Fibroblast of villous mesenchyme (primary cell): ENCODE measurements at regions not wholly inside any gene's neighbourhood (a gene's known extent, or its start where the extent isn't known, plus 50 kb on each side); places are given as distances from the start of the nearest gene placed in this dataset.
A peak's percentile ranks its signal among the peaks of the same experiment; 100 is the strongest.

ENCODE experiments used
- DNase-seq: peaks from one replicate; pipeline ENCODE4 v3.0.0-alpha.2; 2010; ENCODE audit warnings: low read depth
- H3K4me3 ChIP-seq: 2 replicates; pipeline ENCODE4 v1.5.1; 2011; ENCODE audit warnings: low read depth, mild to moderate bottlenecking, low read length
- CTCF ChIP-seq: IDR thresholded peaks from 2 replicates; pipeline ENCODE4 v1.5.1; 2012; ENCODE audit warnings: low read depth, mild to moderate bottlenecking, low read length; ENCODE audit not compliant: insufficient read depth

GRCh38 chr2:107589079-107589491 is 237.6 kb upstream of the RGPD4 start:
- no peak for TF ChIP-seq CTCF
- peak; percentile 24 for DNase-seq
- no peak overlapping the region for H3K4me3 ChIP-seq

- TF ChIP-seq CTCF, result no peak
- no peak overlapping the region for H3K4me3 ChIP-seq
- peak; percentile 19 for DNase-seq
These were observed 235.0 kb upstream of the RGPD4 start for GRCh38 chr2:107591561-107592279.

GRCh38 chr2:107592280-107592624 is 234.4 kb upstream of the RGPD4 start:
- no peak for DNase-seq
- H3K4me3 ChIP-seq, result no peak overlapping the region
- TF ChIP-seq CTCF, result no peak

GRCh38 chr2:107595285-107595684 is 231.4 kb upstream of the RGPD4 start:
- TF ChIP-seq CTCF, result no peak
- no peak overlapping the region for H3K4me3 ChIP-seq
- DNase-seq, result no peak

GRCh38 chr2:107595749-107596148 is 230.9 kb upstream of the RGPD4 start:
- TF ChIP-seq CTCF, result no peak
- DNase-seq, result peak; percentile 69
- H3K4me3 ChIP-seq, result no peak overlapping the region

- TF ChIP-seq CTCF, result no peak
- DNase-seq, result no peak
- H3K4me3 ChIP-seq, result no peak overlapping the region
These were observed 229.2 kb upstream of the RGPD4 start for GRCh38 chr2:107597507-107597906.

GRCh38 chr2:107602801-107603200 is 223.9 kb upstream of the RGPD4 start:
- TF ChIP-seq CTCF, result no peak
- H3K4me3 ChIP-seq, result no peak overlapping the region
- no peak for DNase-seq
